Endothelial cell of umbilical vein (primary cell): ENCODE measurements at regions not wholly inside any gene's neighbourhood (a gene's known extent, or its start where the extent isn't known, plus 50 kb on each side); places are given as distances from the start of the nearest gene placed in this dataset.

Source experiments
- BruUV-seq: library from RNA; stranded (reverse); fragments of 400-500 nt; replicated peaks from 2 replicates; lab custom pipeline; 2021; lab: Mats Ljungman, UMichigan
- CTCF ChIA-PET: fragments of 300-600, 350-600 bp; sonication (Branson Sonifier 250); formaldehyde crosslinking; loops from one replicate; lab custom pipeline; 2021; ENCODE audit warnings: antibody characterized with exemption, inconsistent platforms; lab: Charles Lee
- POLR2A ChIA-PET: fragments of 300-600, 350-600 bp; sonication (Branson Sonifier 250); formaldehyde crosslinking; loops from one replicate; lab custom pipeline; 2021; ENCODE audit warnings: antibody characterized with exemption, inconsistent platforms; lab: Charles Lee
- DNase-seq: peaks from one replicate; pipeline ENCODE4 v3.0.0-alpha.2; 2011; ENCODE audit warnings: low read depth, low spot score
- FAIRE-seq: peaks from 2 replicates; lab custom pipeline; 2011; peaks lifted over from hg19 to GRCh38; lab: Jason Lieb, UNC
- H2AFZ ChIP-seq: 2 replicates; pipeline ENCODE4 v1.6.0; 2012; ENCODE audit warnings: low read depth, low read length, control low read depth, inconsistent platforms
- H3K27ac ChIP-seq: 2 replicates; pipeline ENCODE4 v1.5.1; 2011; ENCODE audit warnings: low read depth, mild to moderate bottlenecking, control low read depth, low read length, moderate library complexity; ENCODE audit not compliant: insufficient read depth
- H3K27me3 ChIP-seq, 2 experiments: 2 replicates each; pipeline versions ENCODE4 v1.6.0 to v1.6.1; 2011; ENCODE audit warnings: low read length in 2 of 2, mixed read lengths in 1 of 2; ENCODE audit not compliant: control insufficient read depth in 2 of 2, insufficient read depth in 2 of 2
- H3K36me3 ChIP-seq, 2 experiments: 2 replicates in 1 of 2; 3 replicates in 1 of 2; pipeline ENCODE4 v1.5.1; 2011; ENCODE audit warnings: low read length in 2 of 2, mild to moderate bottlenecking in 1 of 2, moderate library complexity in 1 of 2; ENCODE audit not compliant: control insufficient read depth in 2 of 2, insufficient read depth in 2 of 2; ENCODE audit errors: extremely low read depth in 1 of 2
- H3K4me1 ChIP-seq: 3 replicates; pipeline ENCODE4 v1.5.1; 2011; ENCODE audit warnings: mild to moderate bottlenecking, low read length; ENCODE audit not compliant: control insufficient read depth, insufficient read depth; ENCODE audit errors: extremely low read depth
- H3K4me2 ChIP-seq: 2 replicates; pipeline ENCODE4 v1.6.1; 2011; ENCODE audit warnings: low read length, control low read depth, mixed read lengths; ENCODE audit not compliant: insufficient read depth
- H3K4me3 ChIP-seq, 3 experiments: fragments of 200-600 bp in 1 of 3; sonication (generic), shearing (Covaris generic) in 1 of 3; replicated peaks in 1 of 3; 2 replicates each; pipeline ENCODE4 v1.5.1; 2011 to 2016; ENCODE audit warnings: control low read depth in 3 of 3, low read length in 3 of 3, mild to moderate bottlenecking in 2 of 3, inconsistent platforms in 1 of 3, low read depth in 1 of 3, moderate library complexity in 1 of 3; ENCODE audit not compliant: insufficient read depth in 1 of 3
- H3K79me2 ChIP-seq: 2 replicates; pipeline ENCODE4 v1.6.0; 2012; ENCODE audit warnings: low read length, inconsistent platforms; ENCODE audit not compliant: control insufficient read depth, insufficient read depth
- H3K9ac ChIP-seq: replicated peaks from 2 replicates; pipeline ENCODE3; 2011; ENCODE audit warnings: low read length, control low read depth; ENCODE audit not compliant: insufficient read depth; ENCODE audit errors: extremely low read depth
- H3K9me1 ChIP-seq: replicated peaks from 3 replicates; pipeline ENCODE4 v1.6.0; 2011; ENCODE audit warnings: mild to moderate bottlenecking, low read length; ENCODE audit not compliant: control insufficient read depth, insufficient read depth; ENCODE audit errors: extremely low read depth
- H3K9me3 ChIP-seq: replicated peaks from 2 replicates; pipeline ENCODE4 v1.5.1; 2012; ENCODE audit warnings: low read length, inconsistent platforms; ENCODE audit not compliant: control insufficient read depth, insufficient read depth
- H4K20me1 ChIP-seq: replicated peaks from 2 replicates; pipeline ENCODE3; 2011; ENCODE audit warnings: mild to moderate bottlenecking, low read length; ENCODE audit not compliant: control insufficient read depth, insufficient read depth; ENCODE audit errors: extremely low read depth
- EZH2 ChIP-seq: IDR thresholded peaks from 2 replicates; pipeline ENCODE4 v1.6.1; 2012; ENCODE audit warnings: borderline replicate concordance, low read depth, mild to moderate bottlenecking, moderate library complexity, low read length, inconsistent platforms; ENCODE audit not compliant: severe bottlenecking
- GATA2 ChIP-seq: IDR thresholded peaks from 2 replicates; pipeline ENCODE4 v1.7.0; 2011; ENCODE audit warnings: low read depth, mild to moderate bottlenecking, moderate library complexity, mixed read lengths, low read length; ENCODE audit not compliant: insufficient read length, insufficient read depth
- JUN ChIP-seq: IDR thresholded peaks from 2 replicates; pipeline ENCODE4 v1.6.1; 2011; ENCODE audit warnings: borderline replicate concordance, low read depth; ENCODE audit not compliant: insufficient read length, insufficient read depth
- MYC ChIP-seq: IDR thresholded peaks from one replicate; pipeline ENCODE4 v1.6.1; 2011; ENCODE audit warnings: mild to moderate bottlenecking, low read depth, low read length
- POLR2A ChIP-seq: IDR thresholded peaks from 2 replicates; pipeline ENCODE4 v1.6.1; 2012; ENCODE audit warnings: low read depth, mild to moderate bottlenecking, control low read depth, low read length
- POLR2AphosphoS5 ChIP-seq: IDR thresholded peaks from 2 replicates; pipeline ENCODE4 v1.6.1; 2012; ENCODE audit warnings: low read depth, mild to moderate bottlenecking, control low read depth, low read length, moderate library complexity; ENCODE audit not compliant: insufficient read depth
- dilution Hi-C: fragments of 300-500 bp; cut with MboI; formaldehyde crosslinking; loops from one replicate; pipeline ENCODE4 v1.15.0; 2019; ENCODE audit warnings: low sequenced_read_pairs; ENCODE audit not compliant: extremely low pct_ligation_motif_present
- intact Hi-C: fragments of 100-400 bp; cut with micrococcal nuclease; formaldehyde crosslinking; loops from one replicate; pipeline ENCODE4 v1.10.0; 2022
- TF ChIP-seq, protein P1 (sequence below), 2 donors: IDR thresholded peaks; 1 replicate in 1 of 2; 2 replicates in 1 of 2; pipeline ENCODE4 v1.5.1; 2011; ENCODE audit warnings: low read length in 2 of 2, mild to moderate bottlenecking in 2 of 2, moderate library complexity in 2 of 2, control low read depth in 1 of 2, inconsistent platforms in 1 of 2, low read depth in 1 of 2; ENCODE audit not compliant: insufficient read depth in 1 of 2; ENCODE audit errors: extremely low read depth in 1 of 2
- TF ChIP-seq, protein P2 (sequence below): IDR thresholded peaks from 2 replicates; pipeline ENCODE4 v1.6.1; 2011; ENCODE audit not compliant: insufficient read depth, insufficient read length

DNA sequence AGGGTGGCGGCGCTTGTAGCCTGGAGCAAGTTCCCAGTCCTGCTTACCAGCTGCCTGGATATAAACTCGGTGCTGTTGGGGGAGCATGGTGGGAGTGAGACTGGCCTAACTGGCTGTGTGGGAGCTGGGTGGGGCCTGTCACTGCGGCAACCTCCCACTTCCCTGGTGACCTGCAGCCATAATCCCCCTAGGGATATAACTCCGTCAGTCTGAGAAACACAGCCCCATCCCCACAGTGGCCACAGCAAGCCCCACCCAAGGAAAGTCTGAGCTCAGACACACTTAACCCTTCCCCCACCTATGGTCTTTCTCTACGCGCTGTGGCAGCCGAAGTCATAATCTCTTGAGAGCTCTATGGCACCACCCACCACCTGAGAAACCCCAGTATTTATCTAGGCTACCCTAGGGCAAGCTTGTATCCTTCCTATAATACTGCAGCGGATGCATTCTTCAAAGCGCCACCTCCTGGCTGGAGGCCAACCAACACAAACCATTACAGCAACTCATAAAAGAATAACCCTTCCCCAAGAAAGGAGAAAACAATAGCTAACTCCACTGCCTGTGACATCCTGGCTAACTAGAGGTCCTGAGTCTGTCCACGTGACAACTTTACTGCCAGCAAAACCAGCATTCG is 57.4 kb downstream of the ZNF648 start:
- H3K9me3 ChIP-seq = no peaks in the 10 kb centered on the region
- H3K27me3 ChIP-seq = no peaks in the 10 kb centered on the region
- no peak for FAIRE-seq
- no peak overlapping the region for H2AFZ ChIP-seq
- no peak for TF ChIP-seq POLR2A
- DNase-seq = no peak
- CTCF ChIA-PET = no interaction called here
- H3K36me3 ChIP-seq = no peaks in the 10 kb centered on the region
- no peaks in the 10 kb centered on the region for H3K79me2 ChIP-seq
- H3K9ac ChIP-seq = no peak overlapping the region
- no peaks in the 10 kb centered on the region for H3K9me1 ChIP-seq
- H3K27ac ChIP-seq = no peak overlapping the region
- POLR2A ChIA-PET = no interaction called here
- no peak overlapping the region for H3K4me2 ChIP-seq
- no peaks in the 10 kb centered on the region for H3K4me1 ChIP-seq
- BruUV-seq = no TSS peak
- H4K20me1 ChIP-seq = no peaks in the 10 kb centered on the region
- dilution Hi-C loops (no loop called here), intact Hi-C loops (no loop called here)
- H3K4me3 ChIP-seq = no peak overlapping the region

DNA sequence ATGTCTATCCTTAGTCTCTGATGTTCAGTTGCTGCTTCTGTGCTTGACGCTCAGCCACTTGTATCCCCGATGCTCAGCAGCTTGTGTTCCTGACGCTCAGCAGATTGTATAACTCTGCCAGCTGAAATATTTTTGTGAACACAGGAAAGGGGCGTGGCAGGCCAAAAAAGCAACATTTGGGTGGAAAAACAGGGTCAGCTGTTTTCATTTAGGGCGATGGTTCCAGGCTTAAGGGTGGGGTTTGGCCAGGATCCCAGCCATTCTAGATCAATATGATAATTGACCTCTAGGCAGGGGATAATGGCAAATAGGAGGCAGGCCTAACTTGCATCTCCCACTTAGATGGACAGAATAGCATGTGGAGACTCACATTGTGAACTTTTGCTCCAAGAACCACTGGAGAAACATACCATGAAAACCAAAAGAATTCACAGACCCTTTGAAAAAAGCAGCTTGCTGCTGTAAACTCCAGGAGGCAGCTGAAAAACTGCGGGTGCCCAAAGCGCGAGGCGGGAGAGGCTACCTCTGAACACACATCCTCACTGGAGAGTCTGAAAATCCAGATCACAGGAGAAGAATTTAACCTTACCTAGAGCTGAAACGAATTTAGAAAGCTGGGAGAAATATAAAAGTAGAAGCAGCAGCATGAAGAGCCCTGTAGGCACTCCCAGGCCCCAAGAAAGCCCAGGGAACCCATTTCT is 58.3 kb downstream of the ZNF648 start:
- DNase-seq (no peak), FAIRE-seq (no peak)
- Histone ChIP-seq H3K27me3 (no peaks in the 10 kb centered on the region), H3K9ac (no peak overlapping the region), H3K36me3 (no peaks in the 10 kb centered on the region), H2AFZ (no peak overlapping the region), H3K4me2 (no peak overlapping the region), H3K9me1 (no peaks in the 10 kb centered on the region), H4K20me1 (no peaks in the 10 kb centered on the region), H3K9me3 (no peaks in the 10 kb centered on the region), H3K79me2 (no peaks in the 10 kb centered on the region), H3K27ac (no peak overlapping the region), H3K4me1 (no peaks in the 10 kb centered on the region), H3K4me3 (no peak overlapping the region)
- intact Hi-C loops (no loop called here), dilution Hi-C loops (no loop called here)
- TF ChIP-seq GATA2 = no peak
- TF ChIP-seq, protein P1, sequence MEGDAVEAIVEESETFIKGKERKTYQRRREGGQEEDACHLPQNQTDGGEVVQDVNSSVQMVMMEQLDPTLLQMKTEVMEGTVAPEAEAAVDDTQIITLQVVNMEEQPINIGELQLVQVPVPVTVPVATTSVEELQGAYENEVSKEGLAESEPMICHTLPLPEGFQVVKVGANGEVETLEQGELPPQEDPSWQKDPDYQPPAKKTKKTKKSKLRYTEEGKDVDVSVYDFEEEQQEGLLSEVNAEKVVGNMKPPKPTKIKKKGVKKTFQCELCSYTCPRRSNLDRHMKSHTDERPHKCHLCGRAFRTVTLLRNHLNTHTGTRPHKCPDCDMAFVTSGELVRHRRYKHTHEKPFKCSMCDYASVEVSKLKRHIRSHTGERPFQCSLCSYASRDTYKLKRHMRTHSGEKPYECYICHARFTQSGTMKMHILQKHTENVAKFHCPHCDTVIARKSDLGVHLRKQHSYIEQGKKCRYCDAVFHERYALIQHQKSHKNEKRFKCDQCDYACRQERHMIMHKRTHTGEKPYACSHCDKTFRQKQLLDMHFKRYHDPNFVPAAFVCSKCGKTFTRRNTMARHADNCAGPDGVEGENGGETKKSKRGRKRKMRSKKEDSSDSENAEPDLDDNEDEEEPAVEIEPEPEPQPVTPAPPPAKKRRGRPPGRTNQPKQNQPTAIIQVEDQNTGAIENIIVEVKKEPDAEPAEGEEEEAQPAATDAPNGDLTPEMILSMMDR (IDR thresholded peaks at IDR 0.05; ENCODE audit: extremely low read depth in 1 of 2, insufficient read depth in 1 of 2, low read depth in 1 of 2, low read length in 2 of 2) = no peak
- no peak for TF ChIP-seq EZH2
- TF ChIP-seq POLR2A = no peak
- TF ChIP-seq JUN = no peak
- no peak for TF ChIP-seq MYC
- TF ChIP-seq, protein P2, sequence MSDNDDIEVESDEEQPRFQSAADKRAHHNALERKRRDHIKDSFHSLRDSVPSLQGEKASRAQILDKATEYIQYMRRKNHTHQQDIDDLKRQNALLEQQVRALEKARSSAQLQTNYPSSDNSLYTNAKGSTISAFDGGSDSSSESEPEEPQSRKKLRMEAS = no peak
- TF ChIP-seq POLR2AphosphoS5 = no peak
- CTCF ChIA-PET = no interaction called here
- POLR2A ChIA-PET = no interaction called here
- BruUV-seq = no TSS peak
